Retina (tissue), 1 donor: ENCODE measurements at regions not wholly inside any gene's neighbourhood (a gene's known extent, or its start where the extent isn't known, plus 50 kb on each side); places are given as distances from the start of the nearest gene placed in this dataset.
A peak's percentile ranks its signal among the peaks of the same experiment; 100 is the strongest.

ENCODE experiments used
- DNase-seq: peaks from one replicate; pipeline ENCODE4 v3.0.0-alpha.2; 2016

DNA sequence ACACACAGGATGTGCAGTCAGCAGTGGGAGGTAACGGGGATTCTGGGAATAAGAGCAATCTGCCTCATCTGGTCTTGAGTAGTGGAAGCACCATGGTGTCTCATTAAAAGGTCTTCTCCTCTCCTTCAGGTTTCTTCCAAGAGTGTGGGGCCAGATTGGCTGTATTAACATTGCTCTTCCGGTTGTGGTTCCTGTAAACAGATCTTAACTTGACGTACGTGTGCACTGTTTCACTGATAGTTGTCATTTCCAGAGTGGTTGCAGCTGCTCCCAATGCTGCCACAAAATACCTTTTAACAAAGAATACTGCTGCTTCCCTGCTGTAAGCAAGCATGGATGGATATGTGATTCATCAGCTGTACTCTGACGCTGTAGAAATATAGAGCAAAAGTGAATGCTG, 1443.4 kb upstream of the TENM3 start:
- peak; percentile 29 for DNase-seq

DNA sequence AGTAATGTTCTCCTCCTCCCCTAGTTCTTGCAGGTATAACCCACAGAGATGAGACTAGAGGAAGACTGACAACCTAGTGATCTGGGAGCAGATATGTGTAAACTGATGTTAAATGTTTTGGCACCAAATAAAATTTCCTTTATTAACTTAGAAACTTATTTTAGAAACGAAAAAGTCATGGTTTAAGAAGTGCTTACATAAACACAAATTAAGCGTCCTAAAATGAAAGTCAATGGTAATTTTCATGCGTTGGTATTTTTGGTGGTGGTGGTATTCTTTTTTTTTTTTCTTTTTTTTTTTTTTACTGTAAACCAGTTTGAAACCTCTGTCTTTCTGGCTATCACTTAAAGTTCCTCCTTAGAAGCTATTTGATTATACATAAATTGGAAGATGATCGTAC, 1438.1 kb upstream of the TENM3 start:
- DNase-seq, result no peak

DNA sequence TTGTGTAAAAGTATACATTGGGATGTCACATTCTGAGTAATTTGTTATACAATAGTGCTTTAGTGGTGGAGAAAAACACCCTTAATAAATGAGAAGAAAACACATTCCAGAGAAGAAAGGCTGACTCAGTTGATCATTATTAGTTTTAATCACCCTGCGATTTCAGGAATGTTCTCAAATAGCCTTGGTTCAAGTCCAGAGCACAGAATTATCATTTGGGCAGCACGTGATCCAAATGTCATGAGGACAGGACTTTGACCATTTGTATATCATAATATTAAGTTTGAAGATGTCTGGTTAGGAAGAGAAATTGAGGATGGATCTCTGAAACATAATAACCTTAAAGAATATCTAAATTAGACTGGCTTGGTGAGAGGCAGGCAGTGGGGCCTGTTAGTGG, 1434.3 kb upstream of the TENM3 start:
- DNase-seq, result no peak

DNA sequence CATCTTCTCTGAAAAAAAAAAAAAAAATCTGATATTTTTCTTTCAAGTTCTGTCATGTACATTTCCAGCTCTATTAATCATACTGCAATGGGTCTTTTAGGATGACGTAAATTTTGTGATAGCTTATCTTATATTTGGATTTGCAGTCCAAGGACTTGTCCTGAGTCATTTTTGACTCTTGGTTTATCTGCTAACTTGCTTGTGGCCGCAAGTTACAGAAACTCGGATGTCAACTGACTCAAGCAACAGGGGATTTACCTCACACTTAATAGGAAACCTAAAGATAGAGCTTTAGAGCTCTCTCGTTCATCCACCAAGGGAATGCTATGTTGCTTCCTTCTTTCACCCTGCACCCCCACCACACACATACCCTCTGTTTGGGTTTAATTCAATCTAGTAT, 1433.8 kb upstream of the TENM3 start:
- DNase-seq, result no peak

DNA sequence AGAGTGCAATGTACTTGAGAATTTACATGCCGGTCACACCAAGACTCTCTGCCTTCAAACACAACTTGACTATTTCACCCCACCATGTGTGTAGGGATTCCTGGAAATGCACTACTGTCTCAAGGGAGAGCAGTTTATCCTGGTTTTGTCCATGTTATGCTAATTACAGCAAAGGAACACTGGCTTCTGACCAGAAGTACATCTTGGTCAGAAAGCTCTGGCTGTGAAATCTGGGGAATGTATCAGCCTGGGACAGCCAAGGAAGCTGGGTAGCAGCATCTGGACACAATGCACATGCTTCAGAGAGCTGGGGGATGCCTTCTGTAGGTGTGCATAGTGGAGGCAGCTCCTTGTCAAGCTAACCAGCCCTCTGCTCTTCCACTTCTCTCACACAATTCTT, 1432.6 kb upstream of the TENM3 start:
- no peak for DNase-seq

DNA sequence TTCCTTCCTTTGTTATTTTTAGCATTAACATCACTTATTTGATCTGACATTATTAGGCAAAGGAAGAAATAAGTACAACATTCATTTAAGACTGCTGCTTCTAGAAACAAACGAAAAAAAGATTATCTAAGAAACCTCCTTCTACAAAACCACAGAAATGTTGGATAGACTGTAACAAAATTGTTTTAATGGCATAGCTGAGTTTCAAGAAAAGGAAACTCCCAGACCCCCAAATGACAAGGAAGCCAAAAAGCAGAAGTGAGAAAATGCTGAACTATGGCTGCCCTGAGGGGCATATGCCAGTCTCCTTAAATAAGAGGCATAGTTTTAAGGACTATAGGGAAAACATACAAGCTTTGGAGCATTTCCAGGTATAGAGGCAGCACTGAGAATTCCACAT, 1431.6 kb upstream of the TENM3 start:
- no peak for DNase-seq

DNA sequence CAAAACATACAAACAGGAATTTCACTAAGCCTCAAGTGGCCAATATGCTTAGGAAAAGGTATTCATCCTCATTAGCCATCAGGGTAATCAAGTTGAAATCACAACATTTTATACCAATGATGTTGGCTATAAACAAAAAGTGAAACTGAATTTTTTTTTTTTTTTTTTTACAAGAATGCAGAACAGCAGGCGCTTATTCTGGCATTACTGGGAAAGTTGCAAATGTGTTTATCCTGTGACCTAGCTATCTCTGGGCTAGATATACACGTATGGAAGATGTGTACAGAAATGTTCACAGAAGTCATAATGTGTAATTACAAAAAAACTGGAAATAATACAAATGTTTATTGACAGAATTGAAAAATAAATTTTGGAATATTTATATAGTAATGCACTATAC, 1430.4 kb upstream of the TENM3 start:
- no peak for DNase-seq

DNA sequence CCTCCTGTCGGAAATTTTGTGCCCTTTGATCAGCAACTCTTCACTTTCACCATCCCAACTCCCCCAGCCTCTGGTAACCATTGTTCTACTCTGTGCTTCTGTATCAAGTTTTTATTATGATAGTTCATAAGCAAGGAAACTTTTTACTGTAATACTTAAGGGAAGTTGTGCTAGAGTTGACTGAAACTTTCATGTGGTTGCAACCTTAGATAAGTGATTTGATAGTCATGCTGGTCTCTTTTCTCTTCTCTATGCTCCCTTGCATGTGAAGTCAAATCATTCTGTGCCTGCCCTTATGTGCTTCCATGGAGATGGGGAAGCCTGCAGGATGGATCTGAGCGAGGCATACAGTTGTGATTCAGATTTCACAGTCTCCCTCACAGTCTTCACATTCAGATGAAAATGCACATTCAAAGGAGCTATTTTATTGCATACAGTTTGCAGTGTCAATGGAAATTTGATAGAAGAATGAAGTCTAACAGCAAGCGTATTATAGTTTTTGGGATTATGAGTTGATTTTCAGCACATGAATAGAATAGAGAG, 1428.3 kb upstream of the TENM3 start:
- no peak for DNase-seq

DNA sequence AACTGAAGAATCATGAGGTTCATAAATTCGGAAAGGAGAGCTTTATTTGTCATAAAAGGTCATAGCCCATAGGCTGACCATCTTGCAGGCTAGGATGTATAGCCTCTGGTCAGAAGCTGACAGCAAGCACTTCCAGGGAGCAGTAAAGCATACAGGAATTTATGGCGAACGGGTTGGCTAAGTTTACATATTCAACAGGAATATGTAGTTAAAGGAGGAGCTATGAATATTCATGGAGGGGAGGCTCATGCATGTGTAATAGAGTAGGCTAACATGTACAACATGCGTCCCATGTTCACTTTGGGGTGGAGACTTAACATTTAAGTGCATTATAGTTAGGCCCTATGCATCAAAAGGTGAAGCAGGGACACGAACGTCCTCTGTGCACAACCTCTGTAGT, 1425.7 kb upstream of the TENM3 start:
- DNase-seq, result no peak

DNA sequence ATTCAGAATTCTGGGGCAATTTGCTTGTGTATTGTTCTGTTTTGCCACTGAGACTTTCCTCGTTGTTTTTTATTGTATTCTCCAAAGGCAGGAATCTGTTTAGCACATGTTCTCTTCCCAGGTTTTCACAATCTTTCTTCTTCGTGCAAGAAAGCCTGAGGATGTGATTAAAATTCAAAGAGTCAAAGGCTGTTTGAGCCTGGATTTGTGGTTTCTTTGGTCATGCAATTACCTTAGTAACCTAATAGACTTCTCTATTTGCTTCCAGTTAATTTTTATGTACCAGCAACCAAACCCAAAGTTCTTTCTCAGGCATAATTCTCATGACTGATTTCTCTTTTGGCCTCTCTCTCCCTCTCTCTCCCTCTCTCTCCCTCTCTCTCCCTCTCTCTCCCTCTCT, 1420.1 kb upstream of the TENM3 start:
- no peak for DNase-seq

DNA sequence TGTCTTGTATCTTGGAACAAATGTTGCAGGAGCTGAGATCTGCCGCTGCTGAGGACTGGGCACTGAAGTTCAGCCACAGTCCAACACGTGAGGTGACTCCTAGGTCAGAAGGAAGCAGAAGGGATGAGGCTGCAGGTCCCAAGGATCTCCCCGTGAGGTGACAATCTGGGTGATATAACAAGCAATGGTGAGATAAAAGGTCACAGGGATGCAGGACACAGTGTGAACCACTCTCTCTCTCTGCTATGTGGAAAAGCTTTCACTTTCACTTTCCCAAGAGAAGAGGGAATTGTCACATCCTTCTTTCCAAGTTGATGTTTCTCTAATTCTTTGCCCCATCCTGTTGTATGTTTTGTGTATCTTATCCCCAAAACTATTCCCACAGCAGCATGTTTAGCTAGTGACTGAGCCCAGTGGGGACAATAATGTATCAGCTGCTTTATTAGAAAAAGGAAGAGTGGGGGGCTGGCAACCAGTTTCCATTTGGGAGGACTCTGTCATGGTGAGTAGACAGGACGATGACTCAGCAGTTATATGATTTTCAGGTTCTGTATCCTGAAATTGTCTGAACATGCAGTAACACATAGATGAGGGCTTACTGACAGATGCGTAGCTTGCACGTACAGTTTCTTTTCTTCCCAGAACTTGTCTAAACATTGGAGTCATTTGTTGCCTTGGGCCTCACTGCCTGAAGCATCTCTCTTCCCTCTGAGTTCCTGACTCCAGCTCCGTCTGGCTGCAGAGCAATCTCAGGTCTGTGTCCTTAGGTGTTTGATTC, 1415.8 kb upstream of the TENM3 start:
- peak; percentile 32 for DNase-seq

DNA sequence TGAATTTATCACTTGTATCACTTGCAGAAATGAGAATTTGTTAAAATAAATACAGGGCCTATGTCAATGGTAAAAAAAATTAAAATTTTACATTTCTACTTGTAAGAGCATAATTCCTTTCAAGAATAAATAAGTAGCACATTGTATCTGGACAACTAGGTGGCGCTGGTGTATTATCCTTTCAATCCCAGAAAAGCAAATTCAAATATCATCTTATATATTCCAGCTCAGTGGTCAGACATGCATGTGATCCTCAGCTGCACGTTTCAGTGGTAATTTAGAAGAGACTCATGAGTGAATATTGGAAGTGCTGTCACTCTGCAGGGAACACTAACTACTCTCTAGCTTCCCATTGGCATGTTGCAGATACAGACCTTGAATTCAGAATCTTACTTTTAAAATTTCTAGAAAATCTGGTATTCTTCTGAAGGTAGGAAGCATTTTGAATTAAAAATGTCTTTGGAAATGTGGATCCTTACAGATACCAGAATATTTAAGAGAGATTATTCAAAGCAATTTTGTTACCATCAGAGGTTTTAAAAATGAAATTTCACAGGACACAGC, 1414.7 kb upstream of the TENM3 start:
- DNase-seq, result peak; percentile 54

DNA sequence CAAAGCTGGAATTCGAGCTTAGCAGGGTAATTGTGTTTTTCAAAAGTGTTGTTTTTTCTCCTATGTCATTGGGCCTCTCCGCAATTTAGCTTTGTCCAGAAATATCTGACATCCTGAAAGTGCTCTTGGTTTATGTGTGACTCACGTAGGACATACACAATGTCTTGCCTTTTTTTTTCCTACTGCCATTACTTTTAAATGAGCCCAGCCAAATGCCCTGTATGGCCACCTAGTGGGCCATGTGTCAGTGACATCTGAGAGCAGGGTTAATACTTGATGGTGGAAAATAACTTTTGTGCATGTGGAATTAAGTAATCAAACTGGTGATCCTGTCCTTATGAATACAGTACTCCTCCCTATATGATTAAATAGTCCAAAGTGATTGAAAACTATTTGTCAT, 1411.1 kb upstream of the TENM3 start:
- no peak for DNase-seq

DNA sequence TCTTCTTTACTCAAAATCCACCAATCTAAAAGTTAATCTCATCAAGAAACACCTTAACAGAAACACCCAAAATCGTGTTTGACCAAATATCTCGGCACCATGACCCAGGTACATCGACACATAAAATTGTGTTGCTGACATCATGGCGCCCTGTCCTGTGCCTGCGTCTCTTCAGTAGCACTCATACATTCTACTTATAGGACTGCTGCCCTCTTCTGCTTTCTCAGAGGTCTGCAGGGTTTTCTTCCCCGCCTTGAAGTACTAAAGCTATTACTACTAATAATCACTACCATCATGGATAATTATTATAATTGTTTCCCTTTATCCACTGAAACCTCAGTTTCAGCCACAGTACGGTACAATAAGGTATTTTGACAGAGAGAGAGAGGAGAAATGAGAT, 1403.1 kb upstream of the TENM3 start:
- no peak for DNase-seq

DNA sequence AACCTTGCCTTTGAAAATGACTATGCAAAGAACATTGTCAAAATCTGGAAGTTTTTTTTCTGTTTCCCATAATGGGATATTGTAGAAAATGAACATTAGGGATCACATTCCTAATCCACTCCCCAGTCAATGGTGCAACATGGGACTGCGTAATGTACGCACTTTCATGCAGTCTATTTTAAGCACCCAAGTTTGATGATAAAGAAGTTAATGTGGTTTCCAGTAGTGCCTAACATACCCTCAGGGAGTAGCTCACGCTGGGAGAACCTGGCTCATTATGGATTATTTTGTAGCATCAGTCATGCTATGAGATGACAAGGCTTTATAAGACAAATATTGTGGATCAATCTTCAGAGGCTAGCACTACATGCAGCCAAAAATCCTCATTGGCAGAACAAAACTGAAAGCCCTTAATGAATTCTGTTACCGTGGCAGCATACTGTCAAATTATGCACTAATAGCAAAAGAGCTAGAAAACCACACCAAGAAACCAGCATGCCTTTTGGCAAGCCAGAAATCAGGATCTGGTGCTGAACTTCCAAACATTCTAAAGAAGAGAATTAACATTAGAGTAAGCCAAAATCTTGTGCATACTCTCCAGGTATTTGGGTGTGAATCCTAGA, 1392.8 kb upstream of the TENM3 start:
- DNase-seq, result no peak

DNA sequence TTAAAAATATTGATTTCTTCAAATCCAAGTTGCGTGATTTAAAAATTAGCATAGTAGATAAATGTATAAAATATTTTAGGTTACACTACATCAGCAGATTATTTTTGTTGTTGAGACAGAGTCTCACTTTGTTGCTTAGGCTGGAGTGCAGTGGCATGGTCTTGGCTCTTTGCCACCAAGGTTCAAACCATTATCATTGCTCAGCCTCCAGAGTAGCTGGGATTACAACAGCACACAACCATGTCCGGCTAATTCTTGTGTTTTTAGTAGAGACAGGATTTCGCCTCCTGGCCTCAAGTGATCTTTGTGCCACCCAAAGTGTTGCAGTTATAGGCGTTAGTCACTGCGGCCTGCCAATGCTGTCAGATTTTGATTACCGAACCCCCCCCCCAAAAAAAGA, 1390.5 kb upstream of the TENM3 start:
- DNase-seq, result no peak

DNA sequence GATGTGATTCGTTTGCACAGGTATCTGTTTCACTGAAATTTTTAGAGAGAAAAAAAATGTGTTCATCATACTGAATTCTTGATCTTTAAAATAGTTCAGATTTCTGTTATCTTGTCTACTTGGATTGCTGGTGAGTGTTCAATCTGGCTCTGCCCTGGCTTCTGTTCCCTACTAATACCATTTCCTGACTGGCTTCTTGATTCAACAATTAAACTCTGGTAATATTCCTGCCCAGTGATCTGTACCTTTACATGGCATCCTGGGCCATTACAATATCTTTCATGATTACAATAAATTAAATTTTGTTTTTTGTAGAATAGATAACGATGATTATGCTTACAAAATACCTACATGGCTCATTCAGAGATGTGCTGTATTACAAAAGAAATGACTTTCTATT, 1388.0 kb upstream of the TENM3 start:
- no peak for DNase-seq

DNA sequence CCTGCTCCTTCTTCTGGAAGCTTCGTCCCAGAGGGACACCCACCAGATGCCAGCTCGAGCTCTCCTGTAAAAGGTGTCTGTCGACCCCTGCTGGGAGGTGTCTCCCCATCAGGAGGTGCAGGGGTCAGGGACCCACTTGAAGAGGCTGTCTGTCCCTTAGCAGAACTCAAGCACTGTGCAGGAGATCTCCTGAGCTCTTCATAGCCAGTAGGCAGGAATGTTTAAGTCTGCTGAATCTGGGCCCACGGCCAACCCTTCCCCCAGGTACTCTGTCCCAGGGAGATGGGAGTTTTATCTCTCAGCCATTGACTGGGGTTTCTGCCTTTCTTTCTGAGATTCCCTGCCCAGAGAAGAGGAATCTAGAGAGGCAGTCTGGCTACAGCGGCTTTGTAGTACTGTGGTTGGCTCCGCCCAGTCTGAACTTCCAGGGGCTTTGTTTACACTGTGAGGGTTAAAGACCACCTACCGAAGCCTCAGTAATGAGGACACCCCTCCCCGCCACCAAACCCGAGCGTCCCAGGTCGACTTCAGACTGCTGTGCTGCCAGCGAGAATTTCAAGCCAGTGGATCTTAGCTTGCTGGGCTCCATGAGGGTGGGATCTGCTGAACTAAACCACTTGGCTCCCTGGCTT, 1383.0 kb upstream of the TENM3 start:
- DNase-seq, result peak; percentile 14

DNA sequence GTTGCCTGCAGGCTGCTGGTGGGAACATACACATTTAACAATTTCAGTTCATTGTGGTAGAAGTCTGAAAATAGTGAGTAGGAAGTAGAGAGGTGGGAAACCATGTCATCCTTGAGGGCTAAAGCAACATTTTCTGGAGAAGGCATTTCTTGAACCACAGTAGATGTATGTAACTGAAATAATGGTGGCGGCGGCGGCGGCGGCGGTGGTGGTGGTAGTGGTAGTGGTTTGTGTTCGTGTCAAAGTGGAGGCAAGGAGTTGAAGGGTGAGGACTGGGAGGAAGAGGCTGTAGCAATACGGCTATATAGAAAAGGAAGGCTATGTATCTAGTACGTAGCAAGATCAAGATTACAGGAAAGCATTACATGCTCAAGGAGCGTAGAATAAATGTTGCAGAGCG, 1381.6 kb upstream of the TENM3 start:
- no peak for DNase-seq

DNA sequence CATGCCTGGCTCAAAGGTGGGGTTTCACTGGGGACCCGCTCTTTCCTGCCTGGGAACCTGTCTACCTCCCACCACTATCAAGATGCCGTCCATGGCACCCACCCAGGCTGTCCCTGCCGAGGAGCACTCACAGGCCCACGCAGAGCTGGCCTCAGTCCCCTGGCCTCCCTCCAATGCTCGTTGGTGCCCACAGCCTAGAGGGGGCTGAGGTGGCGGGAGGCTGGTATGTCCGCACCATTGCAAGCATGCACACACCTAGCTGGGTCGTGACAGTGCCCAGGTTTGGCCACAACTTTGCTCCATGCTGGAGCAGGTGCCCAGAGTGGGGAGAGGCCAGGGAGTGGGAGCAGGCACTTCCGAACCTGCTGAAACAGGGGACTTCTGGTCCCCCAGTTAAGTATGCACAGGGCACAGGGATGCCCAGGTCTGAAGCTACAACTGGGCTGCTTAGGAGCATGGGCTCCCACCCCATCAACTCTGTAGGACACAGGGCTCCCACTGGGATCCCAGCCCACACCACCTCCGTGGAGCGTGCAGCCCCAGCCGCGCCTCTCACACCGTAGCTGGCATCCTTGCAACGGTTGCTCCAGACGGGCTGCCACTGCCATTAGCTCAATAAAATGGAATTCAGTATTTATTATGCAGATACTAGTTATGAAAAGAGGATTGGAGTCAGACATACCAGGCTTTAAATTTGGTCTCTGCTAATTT, 1376.1 kb upstream of the TENM3 start:
- no peak for DNase-seq

DNA sequence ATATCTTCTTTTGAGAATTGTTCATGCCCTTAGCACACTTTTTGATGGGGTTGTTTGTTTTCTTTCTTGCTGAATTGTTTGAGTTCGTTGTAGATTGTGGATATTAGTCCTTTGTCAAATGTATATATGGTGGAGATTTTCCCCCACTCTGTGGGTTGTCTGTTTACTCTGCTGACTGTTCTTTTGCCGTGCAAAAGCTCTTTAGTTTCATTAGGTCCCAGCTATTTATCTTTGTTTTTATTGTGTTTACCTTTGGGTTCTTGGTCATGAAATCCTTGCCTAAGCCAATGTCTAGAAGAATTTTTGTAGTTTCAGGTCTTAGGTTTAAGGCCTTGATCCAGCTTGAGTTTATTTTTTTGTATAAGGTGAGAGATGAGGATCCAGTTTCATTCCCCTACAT, 1372.6 kb upstream of the TENM3 start:
- DNase-seq, result no peak

DNA sequence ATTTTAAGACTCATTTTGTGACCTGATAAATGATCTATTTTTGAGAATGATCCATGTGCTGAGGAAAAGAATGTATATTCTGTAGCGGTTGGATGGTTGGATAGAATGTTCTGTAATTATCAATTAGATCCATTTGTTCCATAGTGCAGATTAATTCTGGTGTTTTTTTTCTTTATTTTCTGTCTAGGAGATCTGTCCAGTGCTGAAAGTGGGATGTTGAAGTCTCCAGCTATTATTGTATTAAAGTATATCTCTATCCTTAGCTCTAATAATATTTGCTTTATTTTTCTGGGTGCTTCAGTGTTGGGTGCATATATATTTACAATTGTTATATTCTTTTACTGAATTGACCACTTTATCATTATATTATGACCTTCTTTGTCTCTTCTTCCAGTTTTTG, 1344.9 kb upstream of the TENM3 start:
- DNase-seq, result no peak

DNA sequence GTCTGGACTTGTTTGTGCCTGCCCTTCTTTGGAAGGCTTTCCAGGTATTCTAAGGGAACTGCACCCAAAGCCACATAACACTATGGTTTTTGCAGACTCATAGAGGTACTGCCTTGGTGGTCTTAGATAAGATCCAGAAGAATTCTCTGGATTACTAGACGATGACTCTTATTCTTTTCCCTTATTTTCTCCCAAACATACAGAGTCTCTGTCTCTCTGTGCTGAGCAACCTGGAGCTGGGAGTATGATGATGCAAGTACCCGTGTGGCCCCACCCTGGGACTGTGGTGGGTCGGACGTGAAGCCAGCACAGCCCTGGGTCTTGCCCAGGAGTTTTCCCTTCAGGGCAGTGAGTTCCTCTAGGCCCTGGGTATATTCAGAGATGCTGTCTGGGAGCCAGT, 1342.4 kb upstream of the TENM3 start:
- DNase-seq, result no peak
